HCT116 (cell line): ENCODE measurements at regions not wholly inside any gene's neighbourhood (a gene's known extent, or its start where the extent isn't known, plus 50 kb on each side); places are given as distances from the start of the nearest gene placed in this dataset.

Experiments
- ATAC-seq: fragments of 200-7000 bp; cut with Tn5 transposase; 2 replicates; pipeline ENCODE4 v1.9.1; 2020; ENCODE audit warnings: mild to moderate bottlenecking, moderate library complexity
- BruUV-seq: library from RNA; stranded (reverse); fragments of 400-500 nt; replicated peaks from 2 replicates; lab custom pipeline; 2021; lab: Mats Ljungman, UMichigan
- CTCF ChIA-PET: fragments of 300-600 bp; sonication (Branson Sonifier 250); formaldehyde crosslinking; loops from one replicate; lab custom pipeline; 2021; ENCODE audit warnings: antibody characterized with exemption; lab: Charles Lee
- POLR2A ChIA-PET: fragments of 300-600, 350-600 bp; sonication (Branson Sonifier 250); formaldehyde crosslinking; loops from one replicate; lab custom pipeline; 2021; ENCODE audit warnings: antibody characterized with exemption; lab: Charles Lee
- RAD21 ChIA-PET, 2 experiments: fragments of 300-600 bp; sonication (Branson Sonifier 250); formaldehyde crosslinking; loops; one replicate each; lab custom pipeline; 2023; ENCODE audit warnings: low total read pairs in 2 of 2; ENCODE audit not compliant: uncharacterized antibody in 2 of 2, unreplicated experiment in 2 of 2, low non-redundant PET in 1 of 2; lab: Charles Lee
- DNase-seq: peaks from one replicate; pipeline ENCODE4 v3.0.0-alpha.2; 2010; ENCODE audit warnings: low read depth, low spot score
- H2AFZ ChIP-seq: fragments of 200-600 bp; shearing (Covaris generic), sonication (generic); 2 replicates; pipeline ENCODE4 v1.6.1; 2017; ENCODE audit warnings: low read depth, mixed run types, mixed read lengths, antibody characterized with exemption, low read length; ENCODE audit not compliant: poor library complexity, severe bottlenecking
- H3K27ac ChIP-seq: 2 replicates; pipeline ENCODE4 v1.5.1; 2012; ENCODE audit warnings: low read depth, low read length
- H3K27me3 ChIP-seq: fragments of 200-600 bp; sonication (generic); 2 replicates; pipeline ENCODE4 v1.6.1; 2016; ENCODE audit warnings: mixed run types, low read length, mixed read lengths; ENCODE audit not compliant: insufficient read depth
- H3K36me3 ChIP-seq, 2 experiments: fragments of 200-500 bp in 1 of 2; fragments of 200-600 bp in 1 of 2; sonication (Bioruptor generic) in 1 of 2; sonication (generic) in 1 of 2; 2 replicates each; pipeline versions ENCODE4 v1.5.1 to v1.6.1; 2014 to 2016; ENCODE audit warnings: low read length in 2 of 2, inconsistent platforms in 1 of 2, mixed read lengths in 1 of 2, mixed run types in 1 of 2; ENCODE audit not compliant: insufficient read depth in 2 of 2, control insufficient read depth in 1 of 2
- H3K4me1 ChIP-seq, 2 experiments: fragments of 200-600 bp in 1 of 2; sonication (generic) in 1 of 2; 2 replicates each; pipeline versions ENCODE4 v1.5.1 to v1.6.1; 2012 to 2017; ENCODE audit warnings: low read length in 2 of 2, inconsistent platforms in 1 of 2, mild to moderate bottlenecking in 1 of 2, mixed read lengths in 1 of 2, mixed run types in 1 of 2, moderate library complexity in 1 of 2; ENCODE audit not compliant: insufficient read depth in 2 of 2, control insufficient read depth in 1 of 2
- H3K4me2 ChIP-seq: fragments of 200-600 bp; sonication (generic); 2 replicates; pipeline ENCODE4 v1.6.1; 2017; ENCODE audit warnings: mixed run types, low read length, mixed read lengths
- H3K4me3 ChIP-seq, 2 experiments: fragments of 200-600 bp in 1 of 2; sonication (generic) in 1 of 2; replicated peaks in 1 of 2; 2 replicates each; pipeline ENCODE4 v1.5.1; 2011 to 2016; ENCODE audit warnings: low read length in 2 of 2, control low read depth in 1 of 2, low read depth in 1 of 2, mild to moderate bottlenecking in 1 of 2, mixed read lengths in 1 of 2, mixed run types in 1 of 2
- H3K79me2 ChIP-seq: fragments of 200-600 bp; sonication (generic); 2 replicates; pipeline ENCODE4 v1.6.1; 2017; ENCODE audit warnings: mild to moderate bottlenecking, mixed run types, low read length, moderate library complexity, mixed read lengths; ENCODE audit not compliant: insufficient read depth
- H3K9ac ChIP-seq: fragments of 200-600 bp; sonication (generic); 2 replicates; pipeline ENCODE4 v1.6.1; 2016; ENCODE audit warnings: low read length, mixed read lengths
- H3K9me2 ChIP-seq: fragments of 200-600 bp; sonication (generic), shearing (Covaris generic); 2 replicates; pipeline ENCODE4 v1.6.1; 2017; ENCODE audit warnings: mixed run types, mild to moderate bottlenecking, moderate library complexity; ENCODE audit not compliant: insufficient read depth
- H3K9me3 ChIP-seq, 2 experiments: fragments of 200-500 bp in 1 of 2; fragments of 200-600 bp in 1 of 2; sonication (Bioruptor generic) in 1 of 2; sonication (generic) in 1 of 2; 2 replicates each; pipeline ENCODE4 v1.6.1; 2014 to 2017; ENCODE audit warnings: low read length in 2 of 2, mixed read lengths in 2 of 2, inconsistent platforms in 1 of 2, low read depth in 1 of 2, mild to moderate bottlenecking in 1 of 2, mixed run types in 1 of 2, moderate library complexity in 1 of 2; ENCODE audit not compliant: control insufficient read depth in 1 of 2, insufficient read depth in 1 of 2
- H4K20me1 ChIP-seq: fragments of 200-600 bp; sonication (generic), shearing (Covaris generic); 2 replicates; pipeline ENCODE4 v1.6.1; 2017; ENCODE audit warnings: mixed run types, mild to moderate bottlenecking, moderate library complexity; ENCODE audit not compliant: insufficient read depth
- CBX3 ChIP-seq: IDR thresholded peaks from 2 replicates; pipeline ENCODE4 v1.6.1; 2012; ENCODE audit warnings: low read depth
- CEBPB ChIP-seq: IDR thresholded peaks from 2 replicates; pipeline ENCODE4 v1.6.1; 2012; ENCODE audit warnings: low read depth
- EGR1 ChIP-seq: IDR thresholded peaks from 2 replicates; pipeline ENCODE4 v1.6.1; 2012; ENCODE audit warnings: low read depth
- ELF1 ChIP-seq: IDR thresholded peaks from 2 replicates; pipeline ENCODE4 v1.6.1; 2012; ENCODE audit warnings: low read depth, borderline replicate concordance
- EZH2phosphoT487 ChIP-seq: fragments of 200-600 bp; IDR thresholded peaks from 2 replicates; pipeline ENCODE4 v1.6.1; 2018; ENCODE audit warnings: antibody characterized with exemption, borderline replicate concordance
- FOSL1 ChIP-seq: IDR thresholded peaks from 2 replicates; pipeline ENCODE4 v1.6.1; 2012; ENCODE audit warnings: low read depth
- JUND ChIP-seq: IDR thresholded peaks from 2 replicates; pipeline ENCODE4 v1.6.1; 2012
- POLR2A ChIP-seq: IDR thresholded peaks from 2 replicates; pipeline ENCODE4 v1.7.0; 2011; ENCODE audit warnings: borderline replicate concordance; ENCODE audit not compliant: insufficient read depth, insufficient read length; ENCODE audit errors: extremely low read depth
- POLR2AphosphoS5 ChIP-seq: IDR thresholded peaks from 2 replicates; pipeline ENCODE4 v1.6.1; 2011; ENCODE audit warnings: mild to moderate bottlenecking, low read depth, low read length, moderate library complexity
- SIN3A ChIP-seq: IDR thresholded peaks from 2 replicates; pipeline ENCODE4 v1.6.1; 2012; ENCODE audit warnings: low read depth
- SRF ChIP-seq: IDR thresholded peaks from 2 replicates; pipeline ENCODE4 v1.6.1; 2012; ENCODE audit warnings: low read depth
- TCF7L2 ChIP-seq: IDR thresholded peaks from 2 replicates; pipeline ENCODE4 v1.7.0; 2011; ENCODE audit warnings: borderline replicate concordance, inconsistent platforms; ENCODE audit not compliant: insufficient read depth, insufficient read length; ENCODE audit errors: extremely low read depth
- YY1 ChIP-seq: IDR thresholded peaks from 2 replicates; pipeline ENCODE4 v1.6.1; 2011; ENCODE audit warnings: low read length, low read depth, moderate library complexity, mild to moderate bottlenecking; ENCODE audit not compliant: insufficient replicate concordance; ENCODE audit errors: extremely low read depth
- ZFX ChIP-seq: fragments of 450-650 bp; IDR thresholded peaks from 2 replicates; pipeline ENCODE4 v1.6.1; 2017
- ZNF274 ChIP-seq: fragments of 200-500 bp; sonication (Bioruptor generic); IDR thresholded peaks from 2 replicates; pipeline ENCODE4 v1.6.1; 2014; ENCODE audit warnings: mild to moderate bottlenecking, low read depth, low read length, inconsistent platforms
- intact Hi-C: fragments of 100-400 bp; cut with micrococcal nuclease; formaldehyde crosslinking; loops from 2 replicates; pipeline ENCODE4 v1.10.0; 2022
- TF ChIP-seq, protein P1 (sequence below): IDR thresholded peaks from 2 replicates; pipeline ENCODE4 v1.6.1; 2012; ENCODE audit warnings: low read depth
- TF ChIP-seq, protein P2 (sequence below): IDR thresholded peaks from 2 replicates; pipeline ENCODE4 v1.6.1; 2011; ENCODE audit warnings: mild to moderate bottlenecking, low read length, moderate library complexity; ENCODE audit not compliant: insufficient replicate concordance; ENCODE audit errors: extremely low read depth
- TF ChIP-seq, protein P3 (sequence below): IDR thresholded peaks from 2 replicates; pipeline ENCODE4 v1.6.1; 2012
- TF ChIP-seq, protein P4 (sequence below): IDR thresholded peaks from 2 replicates; pipeline ENCODE4 v1.6.1; 2012

DNA sequence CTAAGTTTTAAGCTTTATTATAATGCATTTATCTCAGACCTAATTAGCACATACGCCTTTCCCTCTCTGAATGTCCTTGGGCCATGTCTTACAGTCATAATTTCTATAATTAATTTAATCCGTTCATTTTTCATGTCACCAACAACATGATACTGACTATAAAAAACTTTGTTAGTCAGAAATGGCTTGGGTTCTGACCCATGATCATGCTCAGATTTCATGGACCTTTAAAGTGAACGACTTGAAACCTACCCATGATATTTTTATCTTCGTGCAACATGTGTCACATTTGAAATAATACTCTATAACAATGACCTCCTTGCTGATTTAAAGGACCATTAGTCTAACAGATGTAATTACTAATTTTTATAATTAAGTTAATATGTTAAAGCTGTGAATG, 1033.8 kb downstream of the DIPK2A start:
- RAD21 ChIA-PET, result no interaction called here
- H3K27me3 ChIP-seq, result no peaks in the 10 kb centered on the region
- DNase-seq (no peak), ATAC-seq (no peak)
- H2AFZ ChIP-seq, result no peak overlapping the region
- TF ChIP-seq POLR2A (no peak), JUND (no peak), SRF (no peak), YY1 (no peak), CBX3 (no peak), ELF1 (no peak), SIN3A (no peak), ZFX (no peak), EZH2phosphoT487 (no peak), ZNF274 (no peak), EGR1 (no peak), CEBPB (no peak), TCF7L2 (no peak), POLR2AphosphoS5 (no peak), FOSL1 (no peak)
- TF ChIP-seq, protein P1, sequence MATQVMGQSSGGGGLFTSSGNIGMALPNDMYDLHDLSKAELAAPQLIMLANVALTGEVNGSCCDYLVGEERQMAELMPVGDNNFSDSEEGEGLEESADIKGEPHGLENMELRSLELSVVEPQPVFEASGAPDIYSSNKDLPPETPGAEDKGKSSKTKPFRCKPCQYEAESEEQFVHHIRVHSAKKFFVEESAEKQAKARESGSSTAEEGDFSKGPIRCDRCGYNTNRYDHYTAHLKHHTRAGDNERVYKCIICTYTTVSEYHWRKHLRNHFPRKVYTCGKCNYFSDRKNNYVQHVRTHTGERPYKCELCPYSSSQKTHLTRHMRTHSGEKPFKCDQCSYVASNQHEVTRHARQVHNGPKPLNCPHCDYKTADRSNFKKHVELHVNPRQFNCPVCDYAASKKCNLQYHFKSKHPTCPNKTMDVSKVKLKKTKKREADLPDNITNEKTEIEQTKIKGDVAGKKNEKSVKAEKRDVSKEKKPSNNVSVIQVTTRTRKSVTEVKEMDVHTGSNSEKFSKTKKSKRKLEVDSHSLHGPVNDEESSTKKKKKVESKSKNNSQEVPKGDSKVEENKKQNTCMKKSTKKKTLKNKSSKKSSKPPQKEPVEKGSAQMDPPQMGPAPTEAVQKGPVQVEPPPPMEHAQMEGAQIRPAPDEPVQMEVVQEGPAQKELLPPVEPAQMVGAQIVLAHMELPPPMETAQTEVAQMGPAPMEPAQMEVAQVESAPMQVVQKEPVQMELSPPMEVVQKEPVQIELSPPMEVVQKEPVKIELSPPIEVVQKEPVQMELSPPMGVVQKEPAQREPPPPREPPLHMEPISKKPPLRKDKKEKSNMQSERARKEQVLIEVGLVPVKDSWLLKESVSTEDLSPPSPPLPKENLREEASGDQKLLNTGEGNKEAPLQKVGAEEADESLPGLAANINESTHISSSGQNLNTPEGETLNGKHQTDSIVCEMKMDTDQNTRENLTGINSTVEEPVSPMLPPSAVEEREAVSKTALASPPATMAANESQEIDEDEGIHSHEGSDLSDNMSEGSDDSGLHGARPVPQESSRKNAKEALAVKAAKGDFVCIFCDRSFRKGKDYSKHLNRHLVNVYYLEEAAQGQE, result no peak
- TF ChIP-seq, protein P2, sequence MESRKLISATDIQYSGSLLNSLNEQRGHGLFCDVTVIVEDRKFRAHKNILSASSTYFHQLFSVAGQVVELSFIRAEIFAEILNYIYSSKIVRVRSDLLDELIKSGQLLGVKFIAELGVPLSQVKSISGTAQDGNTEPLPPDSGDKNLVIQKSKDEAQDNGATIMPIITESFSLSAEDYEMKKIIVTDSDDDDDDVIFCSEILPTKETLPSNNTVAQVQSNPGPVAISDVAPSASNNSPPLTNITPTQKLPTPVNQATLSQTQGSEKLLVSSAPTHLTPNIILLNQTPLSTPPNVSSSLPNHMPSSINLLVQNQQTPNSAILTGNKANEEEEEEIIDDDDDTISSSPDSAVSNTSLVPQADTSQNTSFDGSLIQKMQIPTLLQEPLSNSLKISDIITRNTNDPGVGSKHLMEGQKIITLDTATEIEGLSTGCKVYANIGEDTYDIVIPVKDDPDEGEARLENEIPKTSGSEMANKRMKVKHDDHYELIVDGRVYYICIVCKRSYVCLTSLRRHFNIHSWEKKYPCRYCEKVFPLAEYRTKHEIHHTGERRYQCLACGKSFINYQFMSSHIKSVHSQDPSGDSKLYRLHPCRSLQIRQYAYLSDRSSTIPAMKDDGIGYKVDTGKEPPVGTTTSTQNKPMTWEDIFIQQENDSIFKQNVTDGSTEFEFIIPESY, result no peak
- TF ChIP-seq, protein P3, sequence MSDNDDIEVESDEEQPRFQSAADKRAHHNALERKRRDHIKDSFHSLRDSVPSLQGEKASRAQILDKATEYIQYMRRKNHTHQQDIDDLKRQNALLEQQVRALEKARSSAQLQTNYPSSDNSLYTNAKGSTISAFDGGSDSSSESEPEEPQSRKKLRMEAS, result no peak
- TF ChIP-seq, protein P4, sequence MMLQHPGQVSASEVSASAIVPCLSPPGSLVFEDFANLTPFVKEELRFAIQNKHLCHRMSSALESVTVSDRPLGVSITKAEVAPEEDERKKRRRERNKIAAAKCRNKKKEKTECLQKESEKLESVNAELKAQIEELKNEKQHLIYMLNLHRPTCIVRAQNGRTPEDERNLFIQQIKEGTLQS, result no peak
- TF ChIP-seq, all 23 proteins: peak for 0
- Histone ChIP-seq H3K79me2 (no peaks in the 10 kb centered on the region), H4K20me1 (no peaks in the 10 kb centered on the region), H3K27ac (no peak overlapping the region), H3K9me2 (no peaks in the 10 kb centered on the region), H3K4me1 (no peaks in the 10 kb centered on the region), H3K4me2 (no peak overlapping the region), H3K36me3 (no peaks in the 10 kb centered on the region), H3K4me3 (no peak overlapping the region), H3K9ac (no peak overlapping the region), H3K9me3 (no peaks in the 10 kb centered on the region)
- ChIA-PET POLR2A (no interaction called here), CTCF (no interaction called here)
- BruUV-seq, result no TSS peak
- intact Hi-C loops, result no loop called here
